ENCODE measurements at regions not wholly inside any gene's neighbourhood (a gene's known extent, or its start where the extent isn't known, plus 50 kb on each side); places are given as distances from the start of the nearest gene placed in this dataset.

DNA sequence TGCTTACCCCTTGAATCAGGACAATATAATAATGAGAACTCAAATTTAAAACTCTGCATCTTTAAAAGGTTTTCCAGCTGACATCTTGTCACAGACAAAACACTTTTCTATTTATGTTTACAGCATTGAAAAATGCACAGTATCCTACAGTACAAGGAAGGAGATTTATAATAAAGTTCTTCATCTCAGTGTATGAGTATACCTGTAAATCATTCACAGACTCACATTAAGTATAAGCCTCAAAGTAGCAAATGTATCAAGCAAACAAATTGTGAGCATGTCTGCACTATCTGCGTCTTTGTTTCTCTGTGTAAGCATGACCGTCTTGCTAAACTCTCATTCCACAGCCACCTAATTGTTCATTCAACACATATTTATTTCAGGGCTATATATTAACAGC is 52.8 kb downstream of the PPP1R2C start:
- no peak overlapping the region for H3K27ac ChIP-seq (ENCODE audit: extremely low read depth, low read depth, low read length)
- no peaks in the 10 kb centered on the region for H3K9me3 ChIP-seq (ENCODE audit: control insufficient read depth, insufficient read depth, low read depth, low read length)
- no peaks in the 10 kb centered on the region for H3K36me3 ChIP-seq (ENCODE audit: control insufficient read depth in 2 of 2, insufficient read depth in 1 of 2, low read length in 2 of 2)
- H3K4me1 ChIP-seq (ENCODE audit: control insufficient read depth, insufficient read depth, low read length) = no peaks in the 10 kb centered on the region
- TF ChIP-seq ZNF132 (tag by site-specific recombination; IDR thresholded peaks at IDR 0.05; ENCODE audit: borderline replicate concordance) = no peak
- no peak for TF ChIP-seq BCL11B (tag by site-specific recombination; IDR thresholded peaks at IDR 0.05; ENCODE audit: low read depth)
- no peak for TF ChIP-seq ELK4 (IDR thresholded peaks at IDR 0.05; ENCODE audit: borderline replicate concordance, low read depth, low read length)
- TF ChIP-seq ZBTB17 (tag by site-specific recombination; IDR thresholded peaks at IDR 0.05) = no peak
- TF ChIP-seq HOXA7 (CRISPR knock-in tag; IDR thresholded peaks at IDR 0.05; ENCODE audit: borderline replicate concordance) = no peak
- TF ChIP-seq ZNF701 (tag by site-specific recombination; IDR thresholded peaks at IDR 0.05) = no peak
- TF ChIP-seq ZFP41 (tag by site-specific recombination; IDR thresholded peaks at IDR 0.05; ENCODE audit: borderline replicate concordance) = no peak
- TF ChIP-seq ZNF280C (tag by site-specific recombination; IDR thresholded peaks at IDR 0.05) = no peak
- no peak for TF ChIP-seq SCRT1 (tag by site-specific recombination; IDR thresholded peaks at IDR 0.05; ENCODE audit: borderline replicate concordance)
- TF ChIP-seq, protein P1, sequence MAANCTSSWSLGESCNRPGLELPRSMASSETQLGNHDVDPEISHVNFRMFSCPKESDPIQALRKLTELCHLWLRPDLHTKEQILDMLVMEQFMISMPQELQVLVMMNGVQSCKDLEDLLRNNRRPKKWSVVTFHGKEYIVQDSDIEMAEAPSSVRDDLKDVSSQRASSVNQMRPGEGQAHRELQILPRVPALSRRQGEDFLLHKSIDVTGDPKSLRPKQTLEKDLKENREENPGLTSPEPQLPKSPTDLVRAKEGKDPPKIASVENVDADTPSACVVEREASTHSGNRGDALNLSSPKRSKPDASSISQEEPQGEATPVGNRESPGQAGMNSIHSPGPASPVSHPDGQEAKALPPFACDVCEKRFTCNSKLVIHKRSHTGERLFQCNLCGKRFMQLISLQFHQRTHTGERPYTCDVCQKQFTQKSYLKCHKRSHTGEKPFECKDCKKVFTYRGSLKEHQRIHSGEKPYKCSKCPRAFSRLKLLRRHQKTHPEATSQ (tag by site-specific recombination; IDR thresholded peaks at IDR 0.05) = no peak
- TF ChIP-seq, protein P2, sequence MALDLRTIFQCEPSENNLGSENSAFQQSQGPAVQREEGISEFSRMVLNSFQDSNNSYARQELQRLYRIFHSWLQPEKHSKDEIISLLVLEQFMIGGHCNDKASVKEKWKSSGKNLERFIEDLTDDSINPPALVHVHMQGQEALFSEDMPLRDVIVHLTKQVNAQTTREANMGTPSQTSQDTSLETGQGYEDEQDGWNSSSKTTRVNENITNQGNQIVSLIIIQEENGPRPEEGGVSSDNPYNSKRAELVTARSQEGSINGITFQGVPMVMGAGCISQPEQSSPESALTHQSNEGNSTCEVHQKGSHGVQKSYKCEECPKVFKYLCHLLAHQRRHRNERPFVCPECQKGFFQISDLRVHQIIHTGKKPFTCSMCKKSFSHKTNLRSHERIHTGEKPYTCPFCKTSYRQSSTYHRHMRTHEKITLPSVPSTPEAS (tag by site-specific recombination; IDR thresholded peaks at IDR 0.05) = no peak
- TF ChIP-seq ZNF404 (tag by site-specific recombination; IDR thresholded peaks at IDR 0.05) = no peak
- TF ChIP-seq ZBTB11 (tag by site-specific recombination; conservative IDR thresholded peaks at IDR 0.05; ENCODE audit: low read depth) = no peak
- TF ChIP-seq ZFP37 (tag by site-specific recombination; IDR thresholded peaks at IDR 0.05) = no peak
- TF ChIP-seq OSR2 (tag by site-specific recombination; IDR thresholded peaks at IDR 0.05) = no peak
- no peak for TF ChIP-seq ZNF37A (tag by site-specific recombination; IDR thresholded peaks at IDR 0.05)
- no peak overlapping the region for H3K4me3 ChIP-seq (ENCODE audit: low read depth, low read length)
- ChIA-PET POLR2A (no interaction called here), CTCF (no interaction called here)

GRCh38 chrX:42720209-42720608 is 57.8 kb downstream of the PPP1R2C start:
- POLR2A ChIA-PET = no interaction called here
- Histone ChIP-seq H3K9me3 (ENCODE audit: control insufficient read depth, insufficient read depth, low read depth, low read length) (no peaks in the 10 kb centered on the region), H3K4me1 (ENCODE audit: control insufficient read depth, insufficient read depth, low read length) (no peaks in the 10 kb centered on the region), H3K36me3 (ENCODE audit: control insufficient read depth in 2 of 2, insufficient read depth in 1 of 2, low read length in 2 of 2) (no peaks in the 10 kb centered on the region), H3K27ac (ENCODE audit: extremely low read depth, low read depth, low read length) (no peak overlapping the region), H3K4me3 (ENCODE audit: low read depth, low read length) (no peak overlapping the region)
- CTCF ChIA-PET = no interaction called here
- TF ChIP-seq ZNF169 (tag by site-specific recombination; IDR thresholded peaks at IDR 0.05) (no peak), ZNF549 (tag by site-specific recombination; IDR thresholded peaks at IDR 0.05) (no peak), SCRT2 (tag by site-specific recombination; IDR thresholded peaks at IDR 0.05) (no peak), RBAK (tag by site-specific recombination; IDR thresholded peaks at IDR 0.05) (no peak), ZNF37A (tag by site-specific recombination; IDR thresholded peaks at IDR 0.05) (no peak), ZNF175 (tag by site-specific recombination; IDR thresholded peaks at IDR 0.05) (no peak), ZNF777 (tag by site-specific recombination; IDR thresholded peaks at IDR 0.05; ENCODE audit: borderline replicate concordance) (no peak), ZNF623 (tag by site-specific recombination; IDR thresholded peaks at IDR 0.05) (no peak), ZNF404 (tag by site-specific recombination; IDR thresholded peaks at IDR 0.05) (no peak), WT1 (tag by site-specific recombination; IDR thresholded peaks at IDR 0.05) (no peak)
- TF ChIP-seq, protein P3, sequence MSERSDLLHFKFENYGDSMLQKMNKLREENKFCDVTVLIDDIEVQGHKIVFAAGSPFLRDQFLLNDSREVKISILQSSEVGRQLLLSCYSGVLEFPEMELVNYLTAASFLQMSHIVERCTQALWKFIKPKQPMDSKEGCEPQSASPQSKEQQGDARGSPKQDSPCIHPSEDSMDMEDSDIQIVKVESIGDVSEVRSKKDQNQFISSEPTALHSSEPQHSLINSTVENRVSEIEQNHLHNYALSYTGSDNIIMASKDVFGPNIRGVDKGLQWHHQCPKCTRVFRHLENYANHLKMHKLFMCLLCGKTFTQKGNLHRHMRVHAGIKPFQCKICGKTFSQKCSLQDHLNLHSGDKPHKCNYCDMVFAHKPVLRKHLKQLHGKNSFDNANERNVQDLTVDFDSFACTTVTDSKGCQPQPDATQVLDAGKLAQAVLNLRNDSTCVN (tag by site-specific recombination; optimal IDR thresholded peaks at IDR 0.05) = no peak

All from HEK293 (cell line).